ENCODE measurements at regions not wholly inside any gene's neighbourhood (a gene's known extent, or its start where the extent isn't known, plus 50 kb on each side); places are given as distances from the start of the nearest gene placed in this dataset.
"Not testable (repeated sequence)": the region's sequence is repeated elsewhere in the genome, so short reads cannot be mapped to it uniquely, and the experiment has no call there.

- Histone ChIP-seq H3K4me1 (ENCODE audit: control insufficient read depth in 3 of 3, insufficient read depth in 3 of 3, low read length in 3 of 3) (no peaks in the 10 kb centered on the region), H3K27ac (ENCODE audit: low read depth, low read length) (no peak overlapping the region), H3K9ac (ENCODE audit: low read depth in 1 of 3, low read length in 3 of 3) (no peak overlapping the region), H3K4me3 (ENCODE audit: low read length in 3 of 3) (no peak overlapping the region), H3K27me3 (ENCODE audit: control insufficient read depth in 3 of 3, insufficient read depth in 3 of 3, low read length in 3 of 3) (no peaks in the 10 kb centered on the region), H3K9me3 (ENCODE audit: control insufficient read depth in 3 of 3, low read length in 3 of 3) (no peaks in the 10 kb centered on the region), H3K36me3 (ENCODE audit: control insufficient read depth in 3 of 3, insufficient read depth in 3 of 3, low read length in 3 of 3) (no peaks in the 10 kb centered on the region)
Observed at GRCh38 chr13:50230662-50230978, 215.4 kb downstream of the KCNRG start.

- H3K27ac ChIP-seq (ENCODE audit: low read depth, low read length); H3K4me1 ChIP-seq (ENCODE audit: control insufficient read depth in 3 of 3, insufficient read depth in 3 of 3, low read length in 3 of 3); H3K36me3 ChIP-seq (ENCODE audit: control insufficient read depth in 3 of 3, insufficient read depth in 3 of 3, low read length in 3 of 3); H3K27me3 ChIP-seq (ENCODE audit: control insufficient read depth in 3 of 3, insufficient read depth in 3 of 3, low read length in 3 of 3); H3K9me3 ChIP-seq (ENCODE audit: control insufficient read depth in 3 of 3, low read length in 3 of 3); H3K9ac ChIP-seq (ENCODE audit: low read depth in 1 of 3, low read length in 3 of 3); H3K4me3 ChIP-seq (ENCODE audit: low read length in 3 of 3): not testable (repeated sequence)
Observed at GRCh38 chr13:50233574-50233973, 218.3 kb downstream of the KCNRG start.

GRCh38 chr13:50235604-50236342 lies 220.5 kb downstream of the KCNRG start:
- Histone ChIP-seq H3K27ac (ENCODE audit: low read depth, low read length) (no peak overlapping the region), H3K9ac (ENCODE audit: low read depth in 1 of 3, low read length in 3 of 3) (no peak overlapping the region), H3K4me3 (ENCODE audit: low read length in 3 of 3) (no peak overlapping the region), H3K36me3 (ENCODE audit: control insufficient read depth in 3 of 3, insufficient read depth in 3 of 3, low read length in 3 of 3) (no peaks in the 10 kb centered on the region), H3K4me1 (ENCODE audit: control insufficient read depth in 3 of 3, insufficient read depth in 3 of 3, low read length in 3 of 3) (no peaks in the 10 kb centered on the region), H3K9me3 (ENCODE audit: control insufficient read depth in 3 of 3, low read length in 3 of 3) (no peaks in the 10 kb centered on the region), H3K27me3 (ENCODE audit: control insufficient read depth in 3 of 3, insufficient read depth in 3 of 3, low read length in 3 of 3) (no peaks in the 10 kb centered on the region)

- no peaks in the 10 kb centered on the region for H3K36me3 ChIP-seq (ENCODE audit: control insufficient read depth in 3 of 3, insufficient read depth in 3 of 3, low read length in 3 of 3)
- H3K4me3 ChIP-seq (ENCODE audit: low read length in 3 of 3) = peak overlapping the region in 1 of 3 donors; percentile 18
- H3K9me3 ChIP-seq (ENCODE audit: control insufficient read depth in 3 of 3, low read length in 3 of 3) = no peaks in the 10 kb centered on the region
- H3K27me3 ChIP-seq (ENCODE audit: control insufficient read depth in 3 of 3, insufficient read depth in 3 of 3, low read length in 3 of 3) = no peaks in the 10 kb centered on the region
- no peaks in the 10 kb centered on the region for H3K4me1 ChIP-seq (ENCODE audit: control insufficient read depth in 3 of 3, insufficient read depth in 3 of 3, low read length in 3 of 3)
- H3K9ac ChIP-seq (ENCODE audit: low read depth in 1 of 3, low read length in 3 of 3) = peak overlapping the region in 1 of 3 donors; percentile 9
- no peak overlapping the region for H3K27ac ChIP-seq (ENCODE audit: low read depth, low read length)
Observed at GRCh38 chr13:50236898-50237318, 221.7 kb downstream of the KCNRG start.

- no peaks in the 10 kb centered on the region for H3K27me3 ChIP-seq (ENCODE audit: control insufficient read depth in 3 of 3, insufficient read depth in 3 of 3, low read length in 3 of 3)
- no peak overlapping the region for H3K27ac ChIP-seq (ENCODE audit: low read depth, low read length)
- H3K4me3 ChIP-seq (ENCODE audit: low read length in 3 of 3) = no peak overlapping the region
- H3K36me3 ChIP-seq (ENCODE audit: control insufficient read depth in 3 of 3, insufficient read depth in 3 of 3, low read length in 3 of 3) = no peaks in the 10 kb centered on the region
- H3K9ac ChIP-seq (ENCODE audit: low read depth in 1 of 3, low read length in 3 of 3) = no peak overlapping the region
- no peaks in the 10 kb centered on the region for H3K9me3 ChIP-seq (ENCODE audit: control insufficient read depth in 3 of 3, low read length in 3 of 3)
- no peaks in the 10 kb centered on the region for H3K4me1 ChIP-seq (ENCODE audit: control insufficient read depth in 3 of 3, insufficient read depth in 3 of 3, low read length in 3 of 3)
Observed at GRCh38 chr13:50238922-50239321, 223.7 kb downstream of the KCNRG start.

- no peaks in the 10 kb centered on the region for H3K27me3 ChIP-seq (ENCODE audit: control insufficient read depth in 3 of 3, insufficient read depth in 3 of 3, low read length in 3 of 3)
- H3K27ac ChIP-seq (ENCODE audit: low read depth, low read length) = no peak overlapping the region
- no peaks in the 10 kb centered on the region for H3K36me3 ChIP-seq (ENCODE audit: control insufficient read depth in 3 of 3, insufficient read depth in 3 of 3, low read length in 3 of 3)
- H3K9ac ChIP-seq (ENCODE audit: low read depth in 1 of 3, low read length in 3 of 3) = no peak overlapping the region
- peaks cover 0 to 12% (median 0%) of the 10 kb centered on the region in 3 donors for H3K4me1 ChIP-seq (ENCODE audit: control insufficient read depth in 3 of 3, insufficient read depth in 3 of 3, low read length in 3 of 3)
- no peak overlapping the region for H3K4me3 ChIP-seq (ENCODE audit: low read length in 3 of 3)
- H3K9me3 ChIP-seq (ENCODE audit: control insufficient read depth in 3 of 3, low read length in 3 of 3) = no peaks in the 10 kb centered on the region
Observed at GRCh38 chr13:50241479-50241878, 226.2 kb downstream of the KCNRG start.

- Histone ChIP-seq H3K9ac (ENCODE audit: low read depth in 1 of 3, low read length in 3 of 3) (no peak overlapping the region), H3K27me3 (ENCODE audit: control insufficient read depth in 3 of 3, insufficient read depth in 3 of 3, low read length in 3 of 3) (no peaks in the 10 kb centered on the region), H3K9me3 (ENCODE audit: control insufficient read depth in 3 of 3, low read length in 3 of 3) (no peaks in the 10 kb centered on the region), H3K36me3 (ENCODE audit: control insufficient read depth in 3 of 3, insufficient read depth in 3 of 3, low read length in 3 of 3) (no peaks in the 10 kb centered on the region), H3K4me1 (ENCODE audit: control insufficient read depth in 3 of 3, insufficient read depth in 3 of 3, low read length in 3 of 3) (peaks cover 0 to 12% (median 0%) of the 10 kb centered on the region in 3 donors), H3K27ac (ENCODE audit: low read depth, low read length) (no peak overlapping the region), H3K4me3 (ENCODE audit: low read length in 3 of 3) (no peak overlapping the region)
Observed at GRCh38 chr13:50243931-50244330, 228.7 kb downstream of the KCNRG start.

- no peaks in the 10 kb centered on the region for H3K27me3 ChIP-seq (ENCODE audit: control insufficient read depth in 3 of 3, insufficient read depth in 3 of 3, low read length in 3 of 3)
- peak overlapping the region; percentile 9 for H3K27ac ChIP-seq (ENCODE audit: low read depth, low read length)
- no peaks in the 10 kb centered on the region for H3K36me3 ChIP-seq (ENCODE audit: control insufficient read depth in 3 of 3, insufficient read depth in 3 of 3, low read length in 3 of 3)
- no peaks in the 10 kb centered on the region for H3K9me3 ChIP-seq (ENCODE audit: control insufficient read depth in 3 of 3, low read length in 3 of 3)
- peaks cover 0 to 12% (median 0%) of the 10 kb centered on the region in 3 donors for H3K4me1 ChIP-seq (ENCODE audit: control insufficient read depth in 3 of 3, insufficient read depth in 3 of 3, low read length in 3 of 3)
- no peak overlapping the region for H3K4me3 ChIP-seq (ENCODE audit: low read length in 3 of 3)
- no peak overlapping the region for H3K9ac ChIP-seq (ENCODE audit: low read depth in 1 of 3, low read length in 3 of 3)
Observed at GRCh38 chr13:50244355-50244712, 229.1 kb downstream of the KCNRG start.

GRCh38 chr13:50244713-50245574 lies 229.7 kb downstream of the KCNRG start:
- Histone ChIP-seq H3K4me1 (ENCODE audit: control insufficient read depth in 3 of 3, insufficient read depth in 3 of 3, low read length in 3 of 3) (peaks cover 0 to 12% (median 0%) of the 10 kb centered on the region in 3 donors), H3K27me3 (ENCODE audit: control insufficient read depth in 3 of 3, insufficient read depth in 3 of 3, low read length in 3 of 3) (no peaks in the 10 kb centered on the region), H3K4me3 (ENCODE audit: low read length in 3 of 3) (no peak overlapping the region), H3K9ac (ENCODE audit: low read depth in 1 of 3, low read length in 3 of 3) (no peak overlapping the region), H3K36me3 (ENCODE audit: control insufficient read depth in 3 of 3, insufficient read depth in 3 of 3, low read length in 3 of 3) (no peaks in the 10 kb centered on the region), H3K9me3 (ENCODE audit: control insufficient read depth in 3 of 3, low read length in 3 of 3) (no peaks in the 10 kb centered on the region), H3K27ac (ENCODE audit: low read depth, low read length) (peak overlapping the region; percentile 9)

GRCh38 chr13:50247223-50247622 lies 232.0 kb downstream of the KCNRG start:
- no peak overlapping the region for H3K9ac ChIP-seq (ENCODE audit: low read depth in 1 of 3, low read length in 3 of 3)
- no peaks in the 10 kb centered on the region for H3K36me3 ChIP-seq (ENCODE audit: control insufficient read depth in 3 of 3, insufficient read depth in 3 of 3, low read length in 3 of 3)
- peaks cover 0 to 12% (median 0%) of the 10 kb centered on the region in 3 donors for H3K4me1 ChIP-seq (ENCODE audit: control insufficient read depth in 3 of 3, insufficient read depth in 3 of 3, low read length in 3 of 3)
- H3K27ac ChIP-seq (ENCODE audit: low read depth, low read length) = no peak overlapping the region
- H3K9me3 ChIP-seq (ENCODE audit: control insufficient read depth in 3 of 3, low read length in 3 of 3) = no peaks in the 10 kb centered on the region
- no peaks in the 10 kb centered on the region for H3K27me3 ChIP-seq (ENCODE audit: control insufficient read depth in 3 of 3, insufficient read depth in 3 of 3, low read length in 3 of 3)
- H3K4me3 ChIP-seq (ENCODE audit: low read length in 3 of 3) = no peak overlapping the region
